WTC11 (cell line): ENCODE measurements at regions not wholly inside any gene's neighbourhood (a gene's known extent, or its start where the extent isn't known, plus 50 kb on each side); places are given as distances from the start of the nearest gene placed in this dataset.

Source experiments
- ATAC-seq: fragments of 200-7000 bp; cut with Tn5 transposase; 2 replicates; pipeline ENCODE4 v1.10.0; 2021; ENCODE audit warnings: mild to moderate bottlenecking, moderate library complexity
- CTCF ChIA-PET: fragments of 300-600 bp; sonication (Branson Sonifier 250); formaldehyde crosslinking; loops from one replicate; lab custom pipeline; 2021; ENCODE audit warnings: antibody characterized with exemption; lab: Charles Lee
- POLR2A ChIA-PET: fragments of 350-600 bp; sonication (Branson Sonifier 250); formaldehyde crosslinking; loops from one replicate; lab custom pipeline; 2021; ENCODE audit warnings: antibody characterized with exemption; lab: Charles Lee
- DNase-seq: peaks from one replicate; pipeline ENCODE4 v3.0.0; 2021; ENCODE audit warnings: low spot score
- H3K27ac Mint-ChIP-seq: 2 replicates; pipeline ENCODE4 v1.8.0; 2021; ENCODE audit warnings: mixed read lengths
- H3K27me3 Mint-ChIP-seq: 2 replicates; pipeline ENCODE4 v1.8.0; 2021; ENCODE audit warnings: low read depth, mild to moderate bottlenecking, moderate library complexity, mixed read lengths
- H3K36me3 Mint-ChIP-seq: 2 replicates; pipeline ENCODE4 v1.8.0; 2021; ENCODE audit warnings: mixed read lengths
- H3K4me1 Mint-ChIP-seq: 2 replicates; pipeline ENCODE4 v1.8.0; 2022; ENCODE audit warnings: mixed read lengths
- H3K4me3 Mint-ChIP-seq: 2 replicates; pipeline ENCODE4 v1.8.0; 2021; ENCODE audit warnings: mild to moderate bottlenecking, moderate library complexity, mixed read lengths
- H3K9me3 Mint-ChIP-seq: 2 replicates; pipeline ENCODE4 v1.8.0; 2021; ENCODE audit warnings: mixed read lengths
- CBFB ChIP-seq: sonication (generic); formaldehyde crosslinking; IDR thresholded peaks from 2 replicates; pipeline ENCODE4 v1.8.1; 2022; ENCODE audit warnings: mild to moderate bottlenecking, low read depth, missing genetic modification reagents
- ETV6 ChIP-seq: sonication (generic); formaldehyde crosslinking; IDR thresholded peaks from 2 replicates; pipeline ENCODE4 v1.8.1; 2022; ENCODE audit warnings: mild to moderate bottlenecking, missing genetic modification reagents
- FOXJ3 ChIP-seq: sonication (generic); formaldehyde crosslinking; IDR thresholded peaks from 2 replicates; pipeline ENCODE4 v1.9.0; 2021; ENCODE audit warnings: missing genetic modification reagents, mild to moderate bottlenecking, borderline replicate concordance
- HMGA2 ChIP-seq: fragments of 250-450 bp; sonication (Bioruptor Pico); IDR thresholded peaks from 2 replicates; pipeline ENCODE4 v1.4.0; 2021; ENCODE audit warnings: mild to moderate bottlenecking, moderate library complexity
- IRF1 ChIP-seq: sonication (generic); formaldehyde crosslinking; IDR thresholded peaks from 2 replicates; pipeline ENCODE4 v1.8.0; 2023; ENCODE audit warnings: missing genetic modification reagents
- JAZF1 ChIP-seq: fragments of 250-450 bp; sonication (Bioruptor Pico); IDR thresholded peaks from 2 replicates; pipeline ENCODE4 v1.9.0; 2021; ENCODE audit warnings: moderate library complexity, mild to moderate bottlenecking, inconsistent platforms
- MYBL2 ChIP-seq: sonication (generic); formaldehyde crosslinking; IDR thresholded peaks from 2 replicates; pipeline ENCODE4 v1.8.1; 2023; ENCODE audit warnings: mild to moderate bottlenecking, moderate library complexity, missing genetic modification reagents
- NFATC4 ChIP-seq: fragments of 250-450 bp; sonication (Bioruptor Pico); IDR thresholded peaks from 2 replicates; pipeline ENCODE4 v1.9.0; 2021; ENCODE audit warnings: mild to moderate bottlenecking
- NFYB ChIP-seq: sonication (generic); formaldehyde crosslinking; conservative IDR thresholded peaks from 2 replicates; pipeline ENCODE4 v1.8.0; 2022; ENCODE audit warnings: low read depth, missing genetic modification reagents
- NR1H2 ChIP-seq: sonication (generic); formaldehyde crosslinking; IDR thresholded peaks from 2 replicates; pipeline ENCODE4 v1.9.0; 2021; ENCODE audit warnings: mild to moderate bottlenecking, moderate library complexity, missing genetic modification reagents
- OVOL2 ChIP-seq: fragments of 250-450 bp; sonication (Bioruptor Pico); IDR thresholded peaks from 2 replicates; pipeline ENCODE4 v1.9.0; 2021; ENCODE audit warnings: mild to moderate bottlenecking, borderline replicate concordance
- RELA ChIP-seq: sonication (generic); formaldehyde crosslinking; IDR thresholded peaks from 2 replicates; pipeline ENCODE4 v1.8.1; 2022; ENCODE audit warnings: missing genetic modification reagents, mild to moderate bottlenecking, borderline replicate concordance
- SMAD3 ChIP-seq: sonication (generic); formaldehyde crosslinking; IDR thresholded peaks from 2 replicates; pipeline ENCODE4 v1.8.0; 2022; ENCODE audit warnings: missing genetic modification reagents, mild to moderate bottlenecking, borderline replicate concordance
- USF1 ChIP-seq: sonication (generic); formaldehyde crosslinking; IDR thresholded peaks from 2 replicates; pipeline ENCODE4 v1.8.0; 2022; ENCODE audit warnings: mild to moderate bottlenecking, missing genetic modification reagents
- ZBTB21 ChIP-seq: sonication (generic); formaldehyde crosslinking; IDR thresholded peaks from 2 replicates; pipeline ENCODE4 v1.8.1; 2023; ENCODE audit warnings: mild to moderate bottlenecking, missing genetic modification reagents, borderline replicate concordance
- ZNF121 ChIP-seq: sonication (generic); formaldehyde crosslinking; IDR thresholded peaks from 2 replicates; pipeline ENCODE4 v1.8.0; 2023; ENCODE audit warnings: missing genetic modification reagents
- ZNF219 ChIP-seq: sonication (generic); formaldehyde crosslinking; IDR thresholded peaks from 2 replicates; pipeline ENCODE4 v1.8.0; 2023; ENCODE audit warnings: missing genetic modification reagents, mild to moderate bottlenecking, borderline replicate concordance
- ZNF263 ChIP-seq: sonication (generic); formaldehyde crosslinking; IDR thresholded peaks from 2 replicates; pipeline ENCODE4 v1.8.1; 2022; ENCODE audit warnings: low read depth, mild to moderate bottlenecking, moderate library complexity, missing genetic modification reagents
- ZNF317 ChIP-seq: sonication (generic); formaldehyde crosslinking; IDR thresholded peaks from 2 replicates; pipeline ENCODE4 v1.8.1; 2023; ENCODE audit warnings: low read depth, mild to moderate bottlenecking, moderate library complexity, missing genetic modification reagents, borderline replicate concordance
- ZNF512 ChIP-seq: sonication (generic); formaldehyde crosslinking; IDR thresholded peaks from 2 replicates; pipeline ENCODE4 v1.8.1; 2022; ENCODE audit warnings: missing genetic modification reagents, borderline replicate concordance
- TF ChIP-seq, protein P1 (sequence below): fragments of 250-450 bp; sonication (Bioruptor Pico); IDR thresholded peaks from 2 replicates; pipeline ENCODE4 v1.9.0; 2021; ENCODE audit warnings: mild to moderate bottlenecking
- TF ChIP-seq, protein P2 (sequence below): sonication (generic); formaldehyde crosslinking; IDR thresholded peaks from 2 replicates; pipeline ENCODE4 v1.8.0; 2022; ENCODE audit warnings: missing genetic modification reagents
- TF ChIP-seq, protein P3 (sequence below): sonication (generic); formaldehyde crosslinking; IDR thresholded peaks from 2 replicates; pipeline ENCODE4 v1.8.0; 2022; ENCODE audit warnings: mild to moderate bottlenecking, missing genetic modification reagents
- TF ChIP-seq, protein P4 (sequence below): fragments of 250-450 bp; sonication (Bioruptor Pico); IDR thresholded peaks from 2 replicates; pipeline ENCODE4 v1.9.0; 2021; ENCODE audit warnings: mild to moderate bottlenecking, borderline replicate concordance

- Mint-ChIP-seq H3K36me3 (no peaks in the 10 kb centered on the region), H3K4me3 (no peak overlapping the region), H3K4me1 (peaks cover 6% of the 10 kb centered on the region), H3K27me3 (no peaks in the 10 kb centered on the region), H3K9me3 (no peaks in the 10 kb centered on the region), H3K27ac (no peak overlapping the region)
- ATAC-seq (no peak), DNase-seq (no peak)
- CTCF ChIA-PET: no interaction called here
- POLR2A ChIA-PET: no interaction called here
- TF ChIP-seq ZNF317 (CRISPR knock-in tag) (no peak), NFYB (CRISPR knock-in tag) (no peak), ZNF263 (CRISPR knock-in tag) (no peak), USF1 (no peak), NR1H2 (CRISPR knock-in tag) (no peak), MYBL2 (CRISPR knock-in tag) (no peak), HMGA2 (no peak), OVOL2 (CRISPR knock-in tag) (no peak), FOXJ3 (CRISPR knock-in tag) (no peak)
- TF ChIP-seq, protein P1, sequence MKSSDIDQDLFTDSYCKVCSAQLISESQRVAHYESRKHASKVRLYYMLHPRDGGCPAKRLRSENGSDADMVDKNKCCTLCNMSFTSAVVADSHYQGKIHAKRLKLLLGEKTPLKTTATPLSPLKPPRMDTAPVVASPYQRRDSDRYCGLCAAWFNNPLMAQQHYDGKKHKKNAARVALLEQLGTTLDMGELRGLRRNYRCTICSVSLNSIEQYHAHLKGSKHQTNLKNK (CRISPR knock-in tag): no peak
- TF ChIP-seq, protein P2, sequence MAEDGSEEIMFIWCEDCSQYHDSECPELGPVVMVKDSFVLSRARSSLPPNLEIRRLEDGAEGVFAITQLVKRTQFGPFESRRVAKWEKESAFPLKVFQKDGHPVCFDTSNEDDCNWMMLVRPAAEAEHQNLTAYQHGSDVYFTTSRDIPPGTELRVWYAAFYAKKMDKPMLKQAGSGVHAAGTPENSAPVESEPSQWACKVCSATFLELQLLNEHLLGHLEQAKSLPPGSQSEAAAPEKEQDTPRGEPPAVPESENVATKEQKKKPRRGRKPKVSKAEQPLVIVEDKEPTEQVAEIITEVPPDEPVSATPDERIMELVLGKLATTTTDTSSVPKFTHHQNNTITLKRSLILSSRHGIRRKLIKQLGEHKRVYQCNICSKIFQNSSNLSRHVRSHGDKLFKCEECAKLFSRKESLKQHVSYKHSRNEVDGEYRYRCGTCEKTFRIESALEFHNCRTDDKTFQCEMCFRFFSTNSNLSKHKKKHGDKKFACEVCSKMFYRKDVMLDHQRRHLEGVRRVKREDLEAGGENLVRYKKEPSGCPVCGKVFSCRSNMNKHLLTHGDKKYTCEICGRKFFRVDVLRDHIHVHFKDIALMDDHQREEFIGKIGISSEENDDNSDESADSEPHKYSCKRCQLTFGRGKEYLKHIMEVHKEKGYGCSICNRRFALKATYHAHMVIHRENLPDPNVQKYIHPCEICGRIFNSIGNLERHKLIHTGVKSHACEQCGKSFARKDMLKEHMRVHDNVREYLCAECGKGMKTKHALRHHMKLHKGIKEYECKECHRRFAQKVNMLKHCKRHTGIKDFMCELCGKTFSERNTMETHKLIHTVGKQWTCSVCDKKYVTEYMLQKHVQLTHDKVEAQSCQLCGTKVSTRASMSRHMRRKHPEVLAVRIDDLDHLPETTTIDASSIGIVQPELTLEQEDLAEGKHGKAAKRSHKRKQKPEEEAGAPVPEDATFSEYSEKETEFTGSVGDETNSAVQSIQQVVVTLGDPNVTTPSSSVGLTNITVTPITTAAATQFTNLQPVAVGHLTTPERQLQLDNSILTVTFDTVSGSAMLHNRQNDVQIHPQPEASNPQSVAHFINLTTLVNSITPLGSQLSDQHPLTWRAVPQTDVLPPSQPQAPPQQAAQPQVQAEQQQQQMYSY: no peak
- TF ChIP-seq, protein P3, sequence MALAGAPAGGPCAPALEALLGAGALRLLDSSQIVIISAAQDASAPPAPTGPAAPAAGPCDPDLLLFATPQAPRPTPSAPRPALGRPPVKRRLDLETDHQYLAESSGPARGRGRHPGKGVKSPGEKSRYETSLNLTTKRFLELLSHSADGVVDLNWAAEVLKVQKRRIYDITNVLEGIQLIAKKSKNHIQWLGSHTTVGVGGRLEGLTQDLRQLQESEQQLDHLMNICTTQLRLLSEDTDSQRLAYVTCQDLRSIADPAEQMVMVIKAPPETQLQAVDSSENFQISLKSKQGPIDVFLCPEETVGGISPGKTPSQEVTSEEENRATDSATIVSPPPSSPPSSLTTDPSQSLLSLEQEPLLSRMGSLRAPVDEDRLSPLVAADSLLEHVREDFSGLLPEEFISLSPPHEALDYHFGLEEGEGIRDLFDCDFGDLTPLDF (CRISPR knock-in tag): no peak
Observed at GRCh38 chrX:106249706-106250379, 81.7 kb downstream of the PWWP3B start.

- H3K4me1 Mint-ChIP-seq: no peaks in the 10 kb centered on the region
- CTCF ChIA-PET: no interaction called here
- no peak for DNase-seq
- POLR2A ChIA-PET: no interaction called here
- no peaks in the 10 kb centered on the region for H3K27me3 Mint-ChIP-seq
- H3K9me3 Mint-ChIP-seq: no peaks in the 10 kb centered on the region
- no peak for ATAC-seq
- H3K36me3 Mint-ChIP-seq: no peaks in the 10 kb centered on the region
- H3K4me3 Mint-ChIP-seq: no peak overlapping the region
- H3K27ac Mint-ChIP-seq: no peak overlapping the region
- no peak for TF ChIP-seq ZBTB21
- TF ChIP-seq ZNF121 (CRISPR knock-in tag): no peak
- TF ChIP-seq JAZF1 (CRISPR knock-in tag): no peak
- TF ChIP-seq ZNF512 (CRISPR knock-in tag): no peak
- TF ChIP-seq ETV6 (CRISPR knock-in tag): no peak
- TF ChIP-seq, protein P4, sequence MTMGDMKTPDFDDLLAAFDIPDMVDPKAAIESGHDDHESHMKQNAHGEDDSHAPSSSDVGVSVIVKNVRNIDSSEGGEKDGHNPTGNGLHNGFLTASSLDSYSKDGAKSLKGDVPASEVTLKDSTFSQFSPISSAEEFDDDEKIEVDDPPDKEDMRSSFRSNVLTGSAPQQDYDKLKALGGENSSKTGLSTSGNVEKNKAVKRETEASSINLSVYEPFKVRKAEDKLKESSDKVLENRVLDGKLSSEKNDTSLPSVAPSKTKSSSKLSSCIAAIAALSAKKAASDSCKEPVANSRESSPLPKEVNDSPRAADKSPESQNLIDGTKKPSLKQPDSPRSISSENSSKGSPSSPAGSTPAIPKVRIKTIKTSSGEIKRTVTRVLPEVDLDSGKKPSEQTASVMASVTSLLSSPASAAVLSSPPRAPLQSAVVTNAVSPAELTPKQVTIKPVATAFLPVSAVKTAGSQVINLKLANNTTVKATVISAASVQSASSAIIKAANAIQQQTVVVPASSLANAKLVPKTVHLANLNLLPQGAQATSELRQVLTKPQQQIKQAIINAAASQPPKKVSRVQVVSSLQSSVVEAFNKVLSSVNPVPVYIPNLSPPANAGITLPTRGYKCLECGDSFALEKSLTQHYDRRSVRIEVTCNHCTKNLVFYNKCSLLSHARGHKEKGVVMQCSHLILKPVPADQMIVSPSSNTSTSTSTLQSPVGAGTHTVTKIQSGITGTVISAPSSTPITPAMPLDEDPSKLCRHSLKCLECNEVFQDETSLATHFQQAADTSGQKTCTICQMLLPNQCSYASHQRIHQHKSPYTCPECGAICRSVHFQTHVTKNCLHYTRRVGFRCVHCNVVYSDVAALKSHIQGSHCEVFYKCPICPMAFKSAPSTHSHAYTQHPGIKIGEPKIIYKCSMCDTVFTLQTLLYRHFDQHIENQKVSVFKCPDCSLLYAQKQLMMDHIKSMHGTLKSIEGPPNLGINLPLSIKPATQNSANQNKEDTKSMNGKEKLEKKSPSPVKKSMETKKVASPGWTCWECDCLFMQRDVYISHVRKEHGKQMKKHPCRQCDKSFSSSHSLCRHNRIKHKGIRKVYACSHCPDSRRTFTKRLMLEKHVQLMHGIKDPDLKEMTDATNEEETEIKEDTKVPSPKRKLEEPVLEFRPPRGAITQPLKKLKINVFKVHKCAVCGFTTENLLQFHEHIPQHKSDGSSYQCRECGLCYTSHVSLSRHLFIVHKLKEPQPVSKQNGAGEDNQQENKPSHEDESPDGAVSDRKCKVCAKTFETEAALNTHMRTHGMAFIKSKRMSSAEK (CRISPR knock-in tag): no peak
- TF ChIP-seq RELA (CRISPR knock-in tag): no peak
- no peak for TF ChIP-seq IRF1 (CRISPR knock-in tag)
- TF ChIP-seq SMAD3 (CRISPR knock-in tag): no peak
- no peak for TF ChIP-seq HMGA2
- TF ChIP-seq NFATC4 (CRISPR knock-in tag): no peak
- TF ChIP-seq ZNF219: no peak
- no peak for TF ChIP-seq CBFB (CRISPR knock-in tag)
Observed at GRCh38 chrX:106263817-106264216, 95.7 kb downstream of the PWWP3B start.
